Activated gamma-delta T cell treated with anti-CD3 and anti-CD28 coated beads, Interleukin-2, amount 50 U/mL, for 16 hours (primary cell): ENCODE measurements at regions not wholly inside any gene's neighbourhood (a gene's known extent, or its start where the extent isn't known, plus 50 kb on each side); places are given as distances from the start of the nearest gene placed in this dataset.

Source experiments
- DNase-seq: peaks from one replicate; pipeline ENCODE4 v3.0.0-alpha.2; 2020; ENCODE audit warnings: low read depth

DNA sequence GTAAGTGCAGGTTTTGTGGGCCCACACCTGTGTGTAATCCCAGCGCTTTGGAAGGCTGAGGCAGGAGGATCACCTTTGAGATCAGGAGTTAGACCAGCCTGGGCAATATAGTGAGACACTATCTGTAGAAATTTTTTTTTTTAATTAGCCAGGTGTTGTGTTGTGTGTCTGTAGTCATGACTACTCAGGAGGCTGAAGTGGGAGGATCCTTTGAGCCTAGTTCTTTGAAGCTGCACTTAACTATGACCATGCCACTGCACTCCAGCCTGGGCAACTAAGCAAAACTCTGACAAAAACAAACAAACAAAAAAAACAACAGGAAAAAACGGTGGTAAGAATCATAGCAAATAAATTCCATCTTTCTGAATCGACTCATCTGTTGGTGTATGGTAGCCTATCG lies 268.6 kb upstream of the PDGFD start:
- no peak for DNase-seq

DNA sequence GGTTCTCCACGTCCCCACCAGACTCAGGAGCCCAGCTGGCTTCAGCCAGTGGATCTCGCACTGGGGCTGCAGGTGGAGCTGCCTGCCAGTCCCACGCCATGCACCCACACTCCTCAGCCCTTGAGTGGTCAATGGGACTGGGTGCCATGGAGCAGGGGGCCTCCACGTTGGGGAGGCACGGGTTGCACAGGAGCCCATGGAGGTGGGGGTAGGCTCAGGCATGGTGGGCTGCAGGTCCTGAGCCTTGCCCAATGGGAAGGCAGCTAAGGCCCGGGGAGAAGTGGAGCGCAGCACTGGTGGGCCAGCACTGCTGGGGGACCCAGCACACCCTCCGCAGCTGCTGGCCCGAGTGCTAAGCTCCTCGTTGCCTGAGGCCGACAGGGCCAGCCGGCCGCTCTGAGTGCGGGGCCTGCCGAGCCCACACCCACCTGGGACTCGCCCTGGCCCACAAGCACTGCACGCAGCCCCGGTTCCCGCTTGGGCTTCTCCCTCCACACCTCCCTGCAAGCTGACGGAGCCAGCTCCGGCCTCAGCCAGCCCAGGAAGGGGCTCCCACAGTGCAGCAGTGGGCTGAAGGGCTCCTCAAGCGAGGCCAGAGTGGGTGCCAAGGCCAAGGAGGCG lies 258.5 kb upstream of the PDGFD start:
- DNase-seq, result no peak

DNA sequence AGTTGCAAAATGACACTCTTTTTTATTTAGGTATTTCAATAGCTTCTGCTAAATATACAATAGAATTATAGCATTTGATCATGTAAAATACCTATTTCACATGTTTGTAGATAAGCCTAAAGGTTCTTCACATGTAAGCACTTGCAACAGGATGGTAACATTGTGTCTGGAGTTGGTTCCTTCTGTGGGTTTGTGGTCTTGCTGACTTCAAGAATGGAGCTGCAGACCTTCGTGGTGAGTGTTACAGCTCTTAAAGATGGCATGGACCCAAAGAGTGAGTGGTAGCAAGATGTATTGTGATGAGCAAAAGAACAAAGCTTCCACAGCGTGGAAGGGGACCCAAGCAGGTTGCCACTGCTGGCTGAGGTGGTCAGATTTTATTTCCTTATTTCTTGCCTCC lies 246.4 kb upstream of the PDGFD start:
- no peak for DNase-seq

DNA sequence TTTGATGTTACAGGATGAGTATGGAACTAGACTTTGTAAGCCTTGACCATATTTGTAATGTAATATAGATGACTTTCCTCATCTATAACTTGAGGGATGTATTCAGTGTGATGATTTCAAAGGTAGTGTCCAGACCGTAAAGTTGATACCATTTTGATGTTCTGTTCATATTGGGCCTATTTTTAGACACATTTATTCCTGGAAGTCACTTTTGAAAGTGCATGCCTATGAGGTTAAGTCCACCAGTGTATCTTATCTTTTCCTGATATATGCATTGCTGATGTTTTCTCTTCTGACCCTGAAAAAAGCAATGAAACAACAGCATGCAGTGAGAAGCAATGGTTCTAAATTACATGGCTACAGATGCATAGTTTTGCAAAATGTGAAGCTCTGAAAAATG lies 244.7 kb upstream of the PDGFD start:
- no peak for DNase-seq

DNA sequence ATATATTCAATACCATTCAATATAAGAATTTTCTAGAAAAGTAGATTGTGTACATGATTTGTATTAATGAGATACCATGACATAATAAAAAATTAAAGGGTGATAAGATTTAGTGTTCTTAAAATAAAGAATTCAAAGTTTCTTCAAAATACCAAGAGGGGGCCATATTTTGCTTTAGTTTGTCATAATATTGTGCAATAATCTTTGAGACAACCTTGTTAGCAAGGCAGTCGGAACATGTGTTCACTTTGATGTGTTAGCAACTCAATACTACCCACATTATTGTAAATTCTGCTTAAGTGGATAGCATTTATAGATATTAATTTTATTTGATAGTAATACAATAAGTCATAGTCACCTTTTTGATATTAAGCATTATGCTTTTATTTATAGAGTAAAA lies 241.3 kb upstream of the PDGFD start:
- no peak for DNase-seq

DNA sequence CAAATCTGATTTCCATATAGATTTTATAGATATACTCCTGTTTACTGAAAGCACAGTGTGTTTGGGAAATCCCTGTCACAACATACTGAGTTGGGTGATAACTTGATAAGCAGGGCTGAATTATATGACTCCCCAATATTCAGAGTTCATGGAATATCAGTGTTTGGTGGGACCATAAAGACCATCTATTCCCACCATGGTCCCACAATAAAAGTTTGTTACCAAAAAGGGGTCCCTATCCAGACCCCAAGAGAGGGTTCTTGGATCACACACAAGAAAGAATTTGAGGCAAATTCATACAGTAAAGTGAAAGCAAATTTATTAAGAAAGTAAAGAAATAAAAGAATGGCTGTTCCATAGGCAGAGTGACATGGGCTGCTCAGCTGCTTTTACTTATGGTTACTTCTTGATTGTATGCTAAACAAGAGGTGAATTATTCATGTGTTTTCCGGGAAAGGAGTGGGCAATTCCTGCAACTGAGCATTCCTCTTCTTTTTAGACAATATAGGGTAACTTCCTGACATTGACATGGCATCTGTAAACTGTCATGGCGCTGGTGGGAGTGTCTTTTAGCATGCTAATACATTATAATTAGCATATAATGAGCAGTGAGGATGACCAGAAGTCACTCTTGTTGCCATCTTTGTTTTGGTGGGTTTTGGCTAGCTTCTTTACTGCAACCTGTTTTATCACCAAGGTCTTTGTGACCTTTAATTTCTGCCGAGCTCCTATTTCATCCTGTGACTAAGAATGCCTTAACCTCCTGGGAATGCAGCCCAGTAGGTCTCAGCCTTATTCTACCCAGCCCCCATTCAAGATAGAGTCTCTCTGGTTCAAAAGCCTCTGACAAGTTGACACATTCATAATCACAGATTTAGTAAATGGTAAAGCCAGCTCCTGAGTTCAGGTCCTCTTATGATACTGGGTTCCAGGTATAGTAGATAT lies 240.6 kb upstream of the PDGFD start:
- DNase-seq, result no peak

DNA sequence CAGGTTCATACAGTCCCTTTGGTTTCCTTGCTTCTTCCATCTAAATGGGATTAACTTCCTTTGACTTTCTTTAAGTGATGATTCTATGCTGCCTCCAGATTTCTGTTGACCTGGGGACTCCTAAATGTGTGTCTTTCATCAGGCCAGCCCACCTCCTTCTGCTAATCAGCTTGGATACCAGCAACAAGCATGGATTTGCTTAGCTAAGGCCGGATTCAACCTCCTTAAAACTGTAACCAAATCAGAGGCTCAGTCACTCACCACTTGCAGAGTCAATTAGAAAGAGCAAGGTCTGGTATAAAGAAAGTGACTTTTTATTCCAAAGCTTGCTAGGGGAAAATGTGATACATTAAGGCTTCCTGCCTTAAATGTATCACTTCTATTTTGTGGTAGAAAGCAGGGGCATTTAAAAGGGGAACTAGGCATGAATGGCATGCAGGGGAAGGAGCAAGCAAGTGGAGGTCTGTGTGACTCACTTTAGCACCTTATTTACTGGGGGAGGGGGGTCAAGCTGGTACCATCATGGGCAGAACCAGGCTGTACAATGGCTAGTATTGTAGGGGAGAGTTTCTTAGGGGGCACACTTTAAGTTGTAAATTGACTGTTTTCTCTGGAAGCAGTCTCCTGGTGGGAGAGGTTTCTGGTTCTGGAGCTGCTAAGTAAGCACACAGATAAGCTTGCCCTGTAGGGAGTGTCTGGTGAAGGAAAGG lies 239.0 kb upstream of the PDGFD start:
- DNase-seq, result no peak

DNA sequence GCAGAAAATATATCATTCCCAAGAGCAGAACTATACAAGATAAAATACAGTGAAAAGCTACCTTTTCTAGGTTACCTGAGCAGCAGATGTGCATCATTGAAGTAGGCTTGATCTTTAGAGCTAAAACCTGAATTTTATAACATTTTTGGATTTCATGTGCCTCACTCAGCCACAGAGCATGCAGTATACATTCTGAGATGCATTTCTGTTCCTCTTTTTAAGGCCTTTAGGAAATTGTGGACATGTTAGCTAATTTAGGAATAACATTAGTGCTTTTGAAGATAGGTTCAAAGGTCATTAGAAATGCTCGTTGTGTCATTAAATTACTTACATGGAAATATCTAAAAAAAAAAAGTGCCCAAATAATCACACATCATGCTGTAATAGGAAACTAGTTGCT lies 230.6 kb upstream of the PDGFD start:
- no peak for DNase-seq

DNA sequence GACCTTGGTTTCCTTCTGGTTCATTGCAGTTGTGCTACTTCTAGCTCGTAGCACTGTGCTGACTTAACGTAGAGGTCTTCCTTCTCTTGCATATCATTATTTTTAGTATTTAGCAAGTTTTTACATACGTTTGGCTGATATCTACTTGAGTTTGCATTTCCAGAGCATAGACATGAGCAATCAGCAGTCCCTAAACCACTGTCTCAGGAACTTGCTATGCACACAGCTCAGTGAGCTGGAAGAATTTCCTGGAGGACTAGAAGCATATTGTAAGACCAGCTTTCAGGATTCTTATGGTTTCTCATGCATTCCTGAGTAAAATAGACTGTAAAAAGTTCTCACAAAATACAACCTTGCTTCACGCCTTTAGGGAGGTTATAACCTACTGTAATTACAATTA lies 226.7 kb upstream of the PDGFD start:
- DNase-seq, result no peak

DNA sequence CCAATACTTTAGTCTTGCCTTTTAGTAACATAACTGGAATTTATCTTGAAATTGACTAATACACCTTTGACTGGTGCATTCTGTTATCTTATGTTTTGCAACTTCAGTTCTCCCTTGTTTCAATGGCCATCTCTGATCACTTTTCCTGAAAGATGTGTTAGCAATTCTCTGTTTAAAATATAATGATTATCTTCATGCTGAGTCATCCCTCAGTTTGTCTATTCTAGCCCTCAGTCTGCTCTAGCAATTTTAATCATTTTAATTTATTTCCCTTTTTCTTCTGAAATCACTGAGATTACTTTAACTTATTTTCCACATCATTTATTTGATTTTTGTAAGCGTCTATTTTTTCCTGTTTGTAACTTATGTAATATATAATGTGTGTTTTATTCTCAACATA lies 221.9 kb upstream of the PDGFD start:
- no peak for DNase-seq

DNA sequence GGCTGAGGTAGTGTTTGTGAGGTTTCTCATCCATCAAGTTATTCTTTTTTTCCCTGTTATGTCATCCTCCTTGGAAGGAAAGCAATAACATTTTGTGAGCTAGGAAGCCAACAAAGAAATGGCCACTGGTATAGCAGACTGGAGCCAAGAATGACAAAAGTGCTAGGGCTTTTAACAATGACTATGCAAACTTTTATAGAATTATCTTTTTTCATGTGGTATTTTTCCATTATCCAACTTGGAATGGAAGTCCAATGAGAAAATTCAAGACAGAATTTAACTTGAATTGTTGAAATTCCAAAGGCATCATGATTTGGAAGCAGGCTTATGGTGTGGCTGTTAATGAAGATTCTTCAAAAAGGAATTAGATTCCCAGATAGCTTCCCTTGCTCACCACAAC lies 216.4 kb upstream of the PDGFD start:
- no peak for DNase-seq

DNA sequence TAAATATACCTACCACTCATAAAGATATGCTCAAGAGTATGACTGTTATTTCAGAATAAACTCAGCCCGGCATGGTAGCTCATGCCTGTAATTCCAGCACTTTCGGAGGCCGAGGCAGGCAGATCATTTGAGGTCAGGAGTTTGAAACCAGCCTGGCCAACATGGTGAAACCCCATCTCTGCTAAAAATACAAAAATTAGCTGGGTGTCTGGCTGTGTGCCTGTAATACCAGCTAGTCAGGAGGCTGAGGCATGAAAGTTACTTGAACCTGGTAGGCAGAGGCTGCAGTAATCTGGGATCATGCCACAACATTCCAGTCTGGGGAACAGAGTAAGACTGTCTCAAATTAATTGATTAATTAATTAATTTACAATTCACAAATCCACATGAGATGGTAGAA lies 208.2 kb upstream of the PDGFD start:
- DNase-seq, result no peak

DNA sequence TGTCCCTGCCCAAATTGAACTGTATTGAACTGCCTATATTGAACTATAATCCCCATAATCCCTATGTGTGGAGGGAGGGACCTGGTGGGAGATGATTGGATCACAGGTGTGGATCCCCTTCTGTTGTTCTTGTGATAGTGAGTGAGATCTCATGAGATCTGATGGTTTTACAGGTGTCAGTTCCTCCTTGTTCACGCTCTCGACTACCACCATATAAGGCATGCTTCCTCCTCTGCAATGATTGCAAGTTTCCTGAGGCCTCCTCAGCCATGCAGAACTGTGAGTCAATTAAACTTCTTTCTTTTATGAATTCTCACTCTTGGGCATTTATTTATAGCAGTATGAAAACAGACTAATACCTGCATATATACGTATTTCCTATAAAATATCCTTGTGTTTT lies 206.5 kb upstream of the PDGFD start:
- DNase-seq, result no peak

DNA sequence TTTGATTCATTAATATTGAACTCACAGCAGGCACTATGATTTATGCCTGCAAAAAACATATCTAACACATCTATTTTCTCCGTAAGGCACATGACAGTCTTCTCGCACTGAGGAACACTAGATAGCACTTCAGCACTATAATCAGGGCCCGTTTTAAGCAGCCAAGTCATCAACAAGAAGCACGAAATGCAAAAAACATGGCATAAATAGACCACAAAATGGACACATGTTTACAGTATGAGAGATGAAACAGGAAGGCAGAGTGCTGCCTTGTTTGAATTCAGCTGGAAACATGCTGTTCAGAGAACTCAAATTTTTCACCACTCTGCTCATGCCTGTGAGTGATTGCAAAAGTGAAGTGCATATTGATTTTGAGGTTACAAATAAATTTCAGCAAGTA lies 205.8 kb upstream of the PDGFD start:
- DNase-seq, result no peak

DNA sequence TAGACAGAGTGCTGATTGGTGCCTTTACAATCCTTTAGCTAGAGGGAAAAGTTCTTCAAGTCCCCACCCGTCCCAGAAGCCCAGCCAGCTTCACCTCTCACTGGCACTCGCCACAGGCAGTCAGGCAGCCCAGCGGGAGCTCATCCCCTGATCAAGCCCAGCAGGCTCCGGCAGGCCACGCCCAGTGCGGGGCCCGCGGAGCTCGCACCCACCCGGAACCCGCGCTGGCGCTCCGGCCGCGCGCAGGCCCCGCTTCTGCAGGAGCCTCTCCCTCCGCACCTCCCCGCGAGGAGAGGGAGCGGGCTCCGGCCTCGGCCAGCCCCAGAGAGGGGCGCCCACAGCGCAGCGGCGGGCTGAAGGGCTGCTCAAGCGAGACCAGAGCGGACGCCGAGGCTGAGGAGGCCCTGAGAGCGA lies 202.4 kb upstream of the PDGFD start:
- DNase-seq, result no peak

DNA sequence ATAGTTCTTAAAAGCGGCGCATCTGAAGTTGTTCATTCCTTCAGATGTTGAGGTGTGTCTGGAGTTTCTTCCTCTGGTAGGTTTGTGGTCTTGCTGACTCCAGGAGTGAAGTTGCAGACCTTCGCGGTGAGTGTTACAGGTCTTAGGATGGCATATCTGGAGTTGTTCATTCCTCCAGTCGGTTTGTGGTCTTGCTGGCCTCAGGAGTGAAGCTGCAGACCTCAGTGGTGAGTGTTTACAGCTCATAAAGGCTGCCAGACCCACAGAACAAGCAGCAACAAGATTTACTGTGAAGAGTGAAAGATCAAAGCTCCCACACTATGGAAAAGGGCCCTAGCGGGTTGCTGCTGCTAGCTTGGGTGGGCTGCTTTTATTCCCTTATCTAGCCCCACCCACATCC lies 201.7 kb upstream of the PDGFD start:
- DNase-seq, result no peak

DNA sequence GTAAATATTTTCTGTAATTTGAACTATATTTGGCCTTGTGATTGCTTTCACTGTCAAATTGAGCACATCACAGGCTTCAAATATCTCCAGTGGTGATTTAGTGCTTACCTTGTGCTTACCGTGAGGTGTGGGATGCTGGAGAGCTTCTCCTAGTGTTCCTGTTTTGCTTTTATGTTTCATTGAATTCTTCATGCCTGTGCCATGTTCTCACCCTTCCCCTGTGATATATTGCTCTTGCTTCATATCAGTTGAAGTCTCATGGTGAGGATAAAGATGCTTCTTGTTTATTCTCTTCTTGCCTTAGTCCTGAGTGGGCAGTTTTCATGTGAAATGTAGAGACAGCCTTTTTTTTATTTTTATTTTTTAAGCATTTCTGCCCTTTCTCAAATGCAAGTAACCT lies 198.0 kb upstream of the PDGFD start:
- no peak for DNase-seq

DNA sequence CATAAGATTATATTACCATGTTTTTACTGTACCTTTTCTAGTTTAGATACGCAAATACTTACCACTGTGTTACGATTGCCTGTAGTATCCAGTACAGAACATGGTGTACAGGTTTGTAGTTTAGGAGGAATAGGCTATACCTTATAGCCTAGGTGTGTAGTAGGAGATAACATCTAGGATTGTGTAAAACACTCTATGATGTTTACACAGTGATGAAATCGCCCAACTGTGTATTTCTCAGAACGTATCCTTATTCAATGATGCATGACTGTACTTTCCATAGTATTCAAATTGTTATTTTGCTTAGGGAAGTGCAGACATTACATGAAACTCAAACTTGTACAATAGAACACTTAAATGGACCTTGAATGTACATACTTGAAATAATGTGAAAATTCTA lies 188.1 kb upstream of the PDGFD start:
- DNase-seq, result no peak

DNA sequence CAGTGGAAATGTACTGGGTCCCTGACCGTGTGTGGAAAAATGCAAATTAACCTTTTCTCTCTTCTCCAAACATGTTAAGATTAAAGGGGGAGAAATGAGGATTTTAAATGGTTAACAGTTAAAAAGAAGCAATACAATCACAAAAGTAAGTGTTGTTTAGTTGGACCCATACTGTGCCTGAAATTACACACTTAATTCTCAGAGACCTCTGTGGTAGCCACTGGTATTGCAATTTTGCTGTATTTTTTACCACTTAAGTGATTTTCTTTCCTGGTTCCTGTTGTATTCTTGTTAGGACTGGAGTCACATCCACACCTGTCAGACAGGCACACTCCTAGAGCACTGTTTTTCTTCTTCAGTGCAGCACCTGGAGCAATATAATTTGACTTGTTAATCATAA lies 179.6 kb upstream of the PDGFD start:
- DNase-seq, result no peak

DNA sequence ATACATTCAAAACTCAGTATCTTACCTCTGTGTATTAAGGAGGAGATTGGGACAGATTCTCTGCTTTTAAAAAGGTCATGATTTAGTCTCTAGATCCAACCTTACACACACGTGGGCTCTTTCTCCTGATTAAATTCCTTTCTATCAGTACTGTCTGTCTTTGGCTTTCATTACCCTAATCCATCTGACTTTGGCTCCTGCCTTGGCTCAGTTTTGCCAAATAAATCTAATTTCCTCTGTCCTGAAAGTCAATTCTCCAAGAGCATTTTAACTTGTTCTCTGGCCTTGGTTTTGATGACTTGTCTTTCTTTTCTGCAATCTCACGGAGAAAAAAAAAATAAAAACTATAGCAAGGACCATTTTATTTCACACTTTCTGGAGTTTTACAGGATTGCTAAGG lies 176.6 kb upstream of the PDGFD start:
- DNase-seq, result no peak

DNA sequence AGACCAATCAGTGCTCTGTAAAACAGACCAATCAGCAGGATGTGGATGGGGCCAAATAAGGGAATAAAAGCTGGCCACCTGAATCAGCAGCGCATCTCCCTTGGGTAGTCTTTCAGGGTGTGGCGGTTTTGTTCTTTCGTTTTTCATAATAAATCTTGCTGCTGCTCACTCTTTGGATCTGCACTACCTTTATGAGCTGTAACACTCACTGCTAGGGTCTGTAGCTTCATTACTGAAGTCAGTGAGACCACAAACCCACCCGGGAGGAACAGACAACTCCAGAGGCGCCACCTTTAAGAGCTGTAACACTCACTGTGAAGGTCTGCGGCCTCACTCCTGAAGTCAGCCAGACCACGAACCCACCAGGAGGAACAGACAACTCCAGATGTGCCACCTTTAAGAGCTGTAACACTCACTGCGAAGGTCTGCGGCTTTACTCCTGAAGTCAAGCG lies 175.5 kb upstream of the PDGFD start:
- no peak for DNase-seq

DNA sequence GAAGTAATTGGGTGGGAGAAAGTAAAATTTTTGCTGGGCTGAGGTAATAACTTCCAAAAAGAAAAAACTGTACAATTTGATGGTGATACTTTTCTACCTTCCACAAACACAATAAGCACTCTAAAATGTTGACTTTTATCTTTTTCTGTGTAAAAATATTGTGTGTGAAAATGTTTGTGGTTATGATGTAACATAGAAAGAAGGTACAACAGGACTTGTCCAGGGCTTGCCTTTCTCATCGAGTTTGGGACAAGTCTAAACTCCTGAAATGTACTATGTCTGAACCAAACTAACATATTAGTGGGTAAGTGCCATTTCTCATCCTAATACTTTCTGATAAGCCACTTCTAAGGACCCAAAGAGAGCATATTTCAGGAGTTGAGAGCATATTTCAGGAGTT lies 174.2 kb upstream of the PDGFD start:
- no peak for DNase-seq

DNA sequence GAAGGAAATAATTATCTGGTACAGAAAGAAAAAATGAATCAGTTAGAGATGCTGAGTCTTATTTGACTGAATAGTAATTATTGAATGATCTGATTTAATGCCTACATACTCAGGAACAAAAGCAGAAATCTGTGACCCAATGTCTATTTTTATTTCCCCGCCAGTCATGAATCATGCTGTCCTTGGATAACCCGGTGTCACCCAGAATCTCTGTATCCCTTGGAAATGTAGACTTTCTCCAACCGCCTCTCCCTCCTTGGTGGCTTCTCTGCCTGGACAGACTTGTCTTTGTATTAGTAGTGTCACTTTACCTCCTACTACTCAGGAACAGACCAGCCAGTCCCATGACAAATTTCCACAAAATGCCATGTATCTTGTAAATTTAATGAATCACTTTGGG lies 173.3 kb upstream of the PDGFD start:
- no peak for DNase-seq
